ENCODE measurements at regions not wholly inside any gene's neighbourhood (a gene's known extent, or its start where the extent isn't known, plus 50 kb on each side); places are given as distances from the start of the nearest gene placed in this dataset.

- no peak for DNase-seq
Observed at GRCh38 chr5:3980156-3980555, 384.5 kb downstream of the IRX1 start.

GRCh38 chr5:3987867-3988266 lies 392.2 kb downstream of the IRX1 start:
- no peak for DNase-seq

- no peak for DNase-seq
Observed at GRCh38 chr5:3993856-3994473, 398.3 kb downstream of the IRX1 start.

GRCh38 chr5:3994628-3995027 lies 399.0 kb downstream of the IRX1 start:
- DNase-seq, result no peak

- DNase-seq, result no peak
Observed at GRCh38 chr5:3995954-3996619, 400.5 kb downstream of the IRX1 start.

- DNase-seq, result no peak
Observed at GRCh38 chr5:3996707-3997336, 401.2 kb downstream of the IRX1 start.

- no peak for DNase-seq
Observed at GRCh38 chr5:3997670-3998069, 402.0 kb downstream of the IRX1 start.

GRCh38 chr5:3999929-4000328 lies 404.3 kb downstream of the IRX1 start:
- DNase-seq, result no peak

GRCh38 chr5:4001004-4001403 lies 405.4 kb downstream of the IRX1 start:
- no peak for DNase-seq

GRCh38 chr5:4001758-4002533 lies 406.3 kb downstream of the IRX1 start:
- DNase-seq, result no peak

GRCh38 chr5:4005335-4005734 lies 409.7 kb downstream of the IRX1 start:
- DNase-seq, result no peak

- no peak for DNase-seq
Observed at GRCh38 chr5:4007001-4007400, 411.4 kb downstream of the IRX1 start.

- DNase-seq, result no peak
Observed at GRCh38 chr5:4011943-4012342, 416.3 kb downstream of the IRX1 start.

- no peak for DNase-seq
Observed at GRCh38 chr5:4013106-4013898, 417.7 kb downstream of the IRX1 start.

GRCh38 chr5:4015709-4016108 lies 420.1 kb downstream of the IRX1 start:
- no peak for DNase-seq

GRCh38 chr5:4017076-4017803 lies 421.6 kb downstream of the IRX1 start:
- DNase-seq, result no peak

GRCh38 chr5:4018007-4018406 lies 422.4 kb downstream of the IRX1 start:
- no peak for DNase-seq

- no peak for DNase-seq
Observed at GRCh38 chr5:4019009-4019769, 423.6 kb downstream of the IRX1 start.

- no peak for DNase-seq
Observed at GRCh38 chr5:4019841-4020240, 424.2 kb downstream of the IRX1 start.

GRCh38 chr5:4020400-4020799 lies 424.8 kb downstream of the IRX1 start:
- DNase-seq, result no peak

GRCh38 chr5:4022056-4022670 lies 426.5 kb downstream of the IRX1 start:
- DNase-seq, result no peak

Data from CD4-positive, alpha-beta T cell treated with Interleukin-21 for 1 hour (primary cell).